ENCODE measurements at regions not wholly inside any gene's neighbourhood (a gene's known extent, or its start where the extent isn't known, plus 50 kb on each side); places are given as distances from the start of the nearest gene placed in this dataset.

DNA sequence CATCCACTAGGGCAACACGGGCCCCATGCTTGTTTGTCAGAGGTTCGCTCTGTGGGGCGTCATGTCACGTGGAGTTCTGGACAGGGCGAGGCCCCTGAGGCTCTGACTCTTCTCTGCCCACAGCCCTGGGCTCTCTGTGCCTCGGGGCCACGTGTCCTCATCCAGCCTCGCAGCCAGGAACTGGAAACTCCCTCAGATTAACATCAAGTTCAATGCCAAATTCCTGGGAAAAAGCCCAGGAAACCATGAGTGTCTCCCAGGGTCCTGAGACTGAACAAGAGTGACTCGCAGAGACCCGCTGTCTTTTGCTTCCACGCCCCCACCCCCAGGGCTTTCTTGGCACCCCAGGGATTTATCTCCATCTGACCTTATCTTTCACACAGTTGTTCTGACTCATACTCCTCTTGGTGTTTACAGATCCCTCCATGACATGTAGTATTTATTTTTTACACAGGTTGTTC, 174.0 kb upstream of the PIEZO2 start:
- Histone ChIP-seq H3K9me3 (ENCODE audit: control insufficient read depth, low read length) (no peaks in the 10 kb centered on the region), H3K4me3 (ENCODE audit: low read length) (no peak overlapping the region), H3K27me3 (ENCODE audit: control insufficient read depth, insufficient read depth, low read length, poor library complexity, severe bottlenecking) (no peaks in the 10 kb centered on the region), H3K9ac (ENCODE audit: extremely low read depth, low read length, poor library complexity, severe bottlenecking) (no peak overlapping the region), H3K27ac (ENCODE audit: low read depth, low read length) (no peak overlapping the region), H3K36me3 (ENCODE audit: control insufficient read depth, insufficient read depth, low read length) (no peaks in the 10 kb centered on the region), H3K4me1 (ENCODE audit: control insufficient read depth, insufficient read depth, low read length) (peaks cover 12% of the 10 kb centered on the region)
- no peaks in the 10 kb centered on the region for H3K9me3 Mint-ChIP-seq
- H3K4me1 Mint-ChIP-seq, result peaks cover 38% of the 10 kb centered on the region
- no peak overlapping the region for H3K4me3 Mint-ChIP-seq
- H3K27me3 Mint-ChIP-seq (ENCODE audit: insufficient read depth), result peaks cover 2% of the 10 kb centered on the region
- peak; percentile 88 for DNase-seq
- WGBS, 2 experiments (ENCODE audit: insufficient coverage in 1 of 2, insufficient read length in 1 of 2), result 59 to 75% methylated on average over 2 to 11 of the region's 11 CpGs
- TF ChIP-seq, protein P1, sequence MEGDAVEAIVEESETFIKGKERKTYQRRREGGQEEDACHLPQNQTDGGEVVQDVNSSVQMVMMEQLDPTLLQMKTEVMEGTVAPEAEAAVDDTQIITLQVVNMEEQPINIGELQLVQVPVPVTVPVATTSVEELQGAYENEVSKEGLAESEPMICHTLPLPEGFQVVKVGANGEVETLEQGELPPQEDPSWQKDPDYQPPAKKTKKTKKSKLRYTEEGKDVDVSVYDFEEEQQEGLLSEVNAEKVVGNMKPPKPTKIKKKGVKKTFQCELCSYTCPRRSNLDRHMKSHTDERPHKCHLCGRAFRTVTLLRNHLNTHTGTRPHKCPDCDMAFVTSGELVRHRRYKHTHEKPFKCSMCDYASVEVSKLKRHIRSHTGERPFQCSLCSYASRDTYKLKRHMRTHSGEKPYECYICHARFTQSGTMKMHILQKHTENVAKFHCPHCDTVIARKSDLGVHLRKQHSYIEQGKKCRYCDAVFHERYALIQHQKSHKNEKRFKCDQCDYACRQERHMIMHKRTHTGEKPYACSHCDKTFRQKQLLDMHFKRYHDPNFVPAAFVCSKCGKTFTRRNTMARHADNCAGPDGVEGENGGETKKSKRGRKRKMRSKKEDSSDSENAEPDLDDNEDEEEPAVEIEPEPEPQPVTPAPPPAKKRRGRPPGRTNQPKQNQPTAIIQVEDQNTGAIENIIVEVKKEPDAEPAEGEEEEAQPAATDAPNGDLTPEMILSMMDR (conservative IDR thresholded peaks at IDR 0.05), result no peak
- peak overlapping the region; percentile 71 for H3K27ac Mint-ChIP-seq
- no peaks in the 10 kb centered on the region for H3K36me3 Mint-ChIP-seq (ENCODE audit: low read depth)

DNA sequence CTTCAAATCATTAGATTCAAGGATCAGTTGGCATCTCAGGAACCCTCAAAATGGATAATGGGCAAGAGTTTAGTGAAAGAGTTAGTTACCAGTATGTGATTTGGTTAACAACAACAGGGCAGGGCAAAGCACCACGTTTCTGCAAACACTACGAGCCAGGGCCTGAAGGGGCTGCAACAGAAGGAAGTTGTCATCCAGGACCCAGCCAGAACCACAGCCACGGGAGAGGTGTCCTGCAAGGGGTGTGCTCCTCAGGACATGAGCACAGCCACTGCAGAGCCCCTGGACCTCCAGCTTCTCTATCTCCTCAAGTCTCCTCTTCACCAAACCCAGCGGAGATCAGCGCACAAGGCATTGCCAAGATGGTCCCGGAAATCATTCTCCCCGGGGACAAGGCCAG, 173.3 kb upstream of the PIEZO2 start:
- peaks cover 43% of the 10 kb centered on the region for H3K4me1 Mint-ChIP-seq
- Histone ChIP-seq H3K4me1 (ENCODE audit: control insufficient read depth, insufficient read depth, low read length) (peaks cover 12% of the 10 kb centered on the region), H3K36me3 (ENCODE audit: control insufficient read depth, insufficient read depth, low read length) (no peaks in the 10 kb centered on the region), H3K9ac (ENCODE audit: extremely low read depth, low read length, poor library complexity, severe bottlenecking) (no peak overlapping the region), H3K27ac (ENCODE audit: low read depth, low read length) (no peak overlapping the region), H3K9me3 (ENCODE audit: control insufficient read depth, low read length) (no peaks in the 10 kb centered on the region), H3K4me3 (ENCODE audit: low read length) (no peak overlapping the region), H3K27me3 (ENCODE audit: control insufficient read depth, insufficient read depth, low read length, poor library complexity, severe bottlenecking) (no peaks in the 10 kb centered on the region)
- TF ChIP-seq, protein P1 (conservative IDR thresholded peaks at IDR 0.05), result peak; percentile 67
- peak; percentile 76 for DNase-seq
- no peak overlapping the region for H3K27ac Mint-ChIP-seq
- H3K27me3 Mint-ChIP-seq (ENCODE audit: insufficient read depth), result peaks cover 2% of the 10 kb centered on the region
- no peak overlapping the region for H3K4me3 Mint-ChIP-seq
- 70 to 71% methylated on average over 3 to 7 of the region's 7 CpGs for WGBS, 2 experiments (ENCODE audit: insufficient coverage in 1 of 2, insufficient read length in 1 of 2)
- H3K9me3 Mint-ChIP-seq, result no peaks in the 10 kb centered on the region
- H3K36me3 Mint-ChIP-seq (ENCODE audit: low read depth), result no peaks in the 10 kb centered on the region

DNA sequence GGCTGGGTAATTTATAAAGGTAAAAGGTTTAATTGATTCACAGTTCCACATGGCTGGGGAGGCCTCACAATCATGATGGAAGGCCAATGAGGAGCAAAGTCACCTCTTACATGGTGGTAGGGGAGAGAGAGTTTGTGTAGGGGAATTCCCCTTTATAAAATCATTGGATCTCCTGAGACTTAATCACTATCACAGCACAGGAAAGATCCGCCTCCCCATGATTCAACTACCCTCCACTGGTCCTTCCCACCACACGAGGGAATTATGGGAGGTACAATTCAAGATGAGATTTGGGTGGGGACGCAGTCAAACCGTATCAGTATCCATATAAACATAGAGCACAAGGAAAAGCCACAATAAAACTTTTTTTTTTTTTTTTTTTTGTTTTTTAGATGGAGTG, 172.6 kb upstream of the PIEZO2 start:
- H3K27ac ChIP-seq (ENCODE audit: low read depth, low read length), result no peak overlapping the region

More for the DNA sequence above, 172.6 kb upstream of the PIEZO2 start:
- no peaks in the 10 kb centered on the region for H3K9me3 ChIP-seq (ENCODE audit: control insufficient read depth, low read length)
- H3K4me1 Mint-ChIP-seq, result peaks cover 50% of the 10 kb centered on the region
- H3K27me3 ChIP-seq (ENCODE audit: control insufficient read depth, insufficient read depth, low read length, poor library complexity, severe bottlenecking), result no peaks in the 10 kb centered on the region
- H3K4me3 ChIP-seq (ENCODE audit: low read length), result no peak overlapping the region
- TF ChIP-seq, protein P1 (conservative IDR thresholded peaks at IDR 0.05), result no peak
- DNase-seq, result no peak
- H3K4me3 Mint-ChIP-seq, result no peak overlapping the region
- H3K27me3 Mint-ChIP-seq (ENCODE audit: insufficient read depth), result peaks cover 2% of the 10 kb centered on the region
- no peak overlapping the region for H3K9ac ChIP-seq (ENCODE audit: extremely low read depth, low read length, poor library complexity, severe bottlenecking)
- H3K9me3 Mint-ChIP-seq, result no peaks in the 10 kb centered on the region
- no peaks in the 10 kb centered on the region for H3K36me3 Mint-ChIP-seq (ENCODE audit: low read depth)
- H3K36me3 ChIP-seq (ENCODE audit: control insufficient read depth, insufficient read depth, low read length), result no peaks in the 10 kb centered on the region
- H3K27ac Mint-ChIP-seq, result no peak overlapping the region
- WGBS, 2 experiments (ENCODE audit: insufficient coverage in 1 of 2, insufficient read length in 1 of 2), result 76% methylated on average over 2 of the region's 4 CpGs; no CpG with 5 or more reads in 1 of the 2 experiments
- peaks cover 12% of the 10 kb centered on the region for H3K4me1 ChIP-seq (ENCODE audit: control insufficient read depth, insufficient read depth, low read length)
